K562 (cell line): ENCODE measurements at regions not wholly inside any gene's neighbourhood (a gene's known extent, or its start where the extent isn't known, plus 50 kb on each side); places are given as distances from the start of the nearest gene placed in this dataset.

Experiments
- ATAC-seq: fragments of 200-7000 bp; cut with Tn5 transposase; 3 replicates; pipeline ENCODE4 v1.9.1; 2020; ENCODE audit warnings: moderate library complexity
- BruUV-seq: library from RNA; stranded (reverse); fragments of 400-500 nt; replicated peaks from 2 replicates; lab custom pipeline; 2021; lab: Mats Ljungman, UMichigan
- CTCF ChIA-PET: fragments of 300-600 bp; formaldehyde crosslinking; extraction: SDS; loops from one replicate; lab custom pipeline; 2021; ENCODE audit warnings: low intra/inter-chr PET ratio; lab: Yijun Ruan, JAX
- POLR2A ChIA-PET: fragments of 300-600, 350-650 bp; sonication (Branson Sonifier 250); formaldehyde crosslinking; extraction: SDS; loops from one replicate; lab custom pipeline; 2021; ENCODE audit warnings: antibody characterized with exemption, inconsistent platforms; lab: Yijun Ruan, JAX
- DNase-seq, 4 experiments: peaks; one replicate each; pipeline versions ENCODE4 v3.0.0 to v3.0.0-alpha.2; 2011 to 2018; ENCODE audit warnings: low spot score in 3 of 4, mixed read lengths in 3 of 4; ENCODE audit errors: extremely low read depth in 1 of 4
- FAIRE-seq: peaks from 2 replicates; lab custom pipeline; 2011; peaks lifted over from hg19 to GRCh38; lab: Jason Lieb, UNC
- H2AFZ ChIP-seq: 2 replicates; pipeline ENCODE4 v1.6.0; 2011; ENCODE audit warnings: low read depth, low read length, control low read depth, inconsistent platforms
- H3K27ac ChIP-seq: fragments of 200-600 bp; 3 replicates; pipeline ENCODE4 v1.8.0; 2011; ENCODE audit warnings: low read depth, mild to moderate bottlenecking, control low read depth, inconsistent platforms, low read length, moderate library complexity, mixed read lengths; ENCODE audit errors: extremely low read depth
- H3K27me3 ChIP-seq, 2 experiments: fragments of 300-600 bp in 1 of 2; 2 replicates in 1 of 2; 3 replicates in 1 of 2; pipeline versions ENCODE4 v1.6.0 to v1.8.0; 2011; ENCODE audit warnings: inconsistent platforms in 2 of 2, low read length in 2 of 2, mild to moderate bottlenecking in 1 of 2, mixed read lengths in 1 of 2, moderate library complexity in 1 of 2; ENCODE audit not compliant: control insufficient read depth in 2 of 2, insufficient read depth in 2 of 2
- H3K36me3 ChIP-seq: fragments of 300-600 bp; 3 replicates; pipeline ENCODE4 v1.8.0; 2011; ENCODE audit warnings: mild to moderate bottlenecking, low read length, inconsistent platforms; ENCODE audit not compliant: control insufficient read depth, insufficient read depth
- H3K4me1 ChIP-seq, 2 experiments: fragments of 200-600 bp in 1 of 2; replicated peaks in 1 of 2; 2 replicates in 1 of 2; 3 replicates in 1 of 2; pipeline versions ENCODE4 v1.5.1 to v1.8.0; 2011; ENCODE audit warnings: inconsistent platforms in 2 of 2, low read length in 2 of 2, mild to moderate bottlenecking in 1 of 2, mixed read lengths in 1 of 2, moderate library complexity in 1 of 2; ENCODE audit not compliant: control insufficient read depth in 2 of 2, insufficient read depth in 2 of 2
- H3K4me2 ChIP-seq: 2 replicates; pipeline ENCODE4 v1.6.1; 2011; ENCODE audit warnings: low read length, control low read depth, inconsistent platforms, mixed read lengths; ENCODE audit not compliant: insufficient read depth
- H3K4me3 ChIP-seq: fragments of 200-600 bp; sonication (generic), shearing (Covaris generic); 2 replicates; pipeline ENCODE4 v1.5.1; 2016; ENCODE audit warnings: control low read depth, inconsistent platforms
- H3K79me2 ChIP-seq: fragments of 200-600 bp; 3 replicates; pipeline ENCODE4 v1.8.0; 2011; ENCODE audit warnings: low read length, inconsistent platforms; ENCODE audit not compliant: control insufficient read depth, insufficient read depth
- H3K9ac ChIP-seq, 2 experiments: 2 replicates each; pipeline versions ENCODE4 v1.6.0 to v1.6.1; 2011; ENCODE audit warnings: low read depth in 2 of 2, low read length in 2 of 2, control low read depth in 1 of 2, inconsistent platforms in 1 of 2, mild to moderate bottlenecking in 1 of 2, mixed read lengths in 1 of 2; ENCODE audit not compliant: insufficient read depth in 1 of 2
- H3K9me1 ChIP-seq: one replicate; pipeline ENCODE4 v1.6.0; 2011; ENCODE audit warnings: inconsistent platforms, mild to moderate bottlenecking, low read length, moderate library complexity; ENCODE audit not compliant: control insufficient read depth, insufficient read depth
- H3K9me3 ChIP-seq: replicated peaks from 2 replicates; pipeline ENCODE4 v1.5.1; 2011; ENCODE audit warnings: low read depth, low read length, inconsistent platforms; ENCODE audit not compliant: control insufficient read depth, insufficient read depth
- H4K20me1 ChIP-seq: replicated peaks from 2 replicates; pipeline ENCODE4 v1.6.1; 2011; ENCODE audit warnings: low read length, inconsistent platforms, mixed read lengths; ENCODE audit not compliant: control insufficient read depth, insufficient read depth
- AFF4 ChIP-seq: sonication (generic); formaldehyde crosslinking; IDR thresholded peaks from 2 replicates; pipeline ENCODE4 v1.8.0; 2023; ENCODE audit warnings: mild to moderate bottlenecking, missing genetic modification reagents
- BMI1 ChIP-seq: fragments of 150-350 bp; IDR thresholded peaks from 2 replicates; pipeline ENCODE4 v1.6.1; 2014; ENCODE audit warnings: low read length
- FOXP1 ChIP-seq: sonication (generic); formaldehyde crosslinking; IDR thresholded peaks from 2 replicates; pipeline ENCODE4 v1.8.0; 2022; ENCODE audit warnings: mild to moderate bottlenecking, missing genetic modification reagents
- HMG20A ChIP-seq: fragments of 450-650 bp; formaldehyde crosslinking; conservative IDR thresholded peaks from 2 replicates; pipeline ENCODE4 v1.4.0; 2020; ENCODE audit warnings: mild to moderate bottlenecking, mixed read lengths
- HNRNPL ChIP-seq: fragments of 200-400 bp; formaldehyde crosslinking; IDR thresholded peaks from 2 replicates; pipeline ENCODE4 v1.6.1; 2017; ENCODE audit warnings: low read depth, mild to moderate bottlenecking, low read length
- NFRKB ChIP-seq: fragments of 450-650 bp; IDR thresholded peaks from 2 replicates; pipeline ENCODE4 v1.6.1; 2016; ENCODE audit warnings: low read depth
- SIN3A ChIP-seq, 2 experiments: fragments of 150-350 bp in 1 of 2; IDR thresholded peaks; 2 replicates each; pipeline ENCODE4 v1.6.1; 2011 to 2016; ENCODE audit warnings: borderline replicate concordance in 2 of 2, low read depth in 2 of 2, low read length in 2 of 2, mild to moderate bottlenecking in 2 of 2, moderate library complexity in 2 of 2; ENCODE audit not compliant: control insufficient read depth in 1 of 2
- THAP7 ChIP-seq: fragments of 250-450 bp; sonication (Bioruptor Pico); IDR thresholded peaks from 2 replicates; pipeline ENCODE4 v1.5.0; 2021
- ZBTB12 ChIP-seq: fragments of 250-450 bp; sonication (Bioruptor Pico); IDR thresholded peaks from 2 replicates; pipeline ENCODE4 v1.4.0; 2020
- ZFP1 ChIP-seq: fragments of 450-650 bp; formaldehyde crosslinking; IDR thresholded peaks from 2 replicates; pipeline ENCODE4 v1.4.0; 2020; ENCODE audit warnings: mild to moderate bottlenecking, mixed read lengths
- ZNF395 ChIP-seq: fragments of 200-800 bp; sonication (Bioruptor generic); IDR thresholded peaks from 2 replicates; pipeline ENCODE4 v1.6.1; 2017; ENCODE audit warnings: missing genetic modification characterization, missing compliant biosample characterization
- ZNF639 ChIP-seq, 2 experiments: fragments of 200-800 bp in 1 of 2; sonication (Bioruptor generic) in 1 of 2; sonication (generic) in 1 of 2; formaldehyde crosslinking in 1 of 2; IDR thresholded peaks in 1 of 2; conservative IDR thresholded peaks in 1 of 2; 2 replicates each; pipeline versions ENCODE4 v1.5.0 to v1.6.1; 2016 to 2020; ENCODE audit warnings: missing compliant biosample characterization in 1 of 2, missing genetic modification characterization in 1 of 2, missing genetic modification reagents in 1 of 2
- ZNF76 ChIP-seq: fragments of 250-450 bp; sonication (Bioruptor Pico); IDR thresholded peaks from 2 replicates; pipeline ENCODE4 v1.4.0; 2020; ENCODE audit warnings: mild to moderate bottlenecking, moderate library complexity, borderline replicate concordance
- WGBS: fragments of 100-300 bp; shearing (Covaris generic); methylation state at CpG from one replicate; pipeline ENCODE4 v1.1.6; 2016; ENCODE audit warnings: low coverage, mixed read lengths; ENCODE audit not compliant: insufficient coverage; ENCODE audit errors: missing lambda C conversion rate; 5-methylcytosine and 5-hydroxymethylcytosine counted together
- in situ Hi-C: fragments of 300-500 bp; cut with MboI; formaldehyde crosslinking; loops from 4 replicates; pipeline ENCODE4 v1.15.0; 2018; ENCODE audit warnings: inconsistent platforms, mixed read lengths
- intact Hi-C: fragments of 100-400 bp; cut with micrococcal nuclease; formaldehyde crosslinking; loops from 2 replicates; pipeline ENCODE4 v1.14.2; 2022

GRCh38 chr4:136495076-136495475 is 1037.2 kb downstream of the PCDH18 start (continued):
- TF ChIP-seq ZNF76 (no peak), SIN3A (IDR thresholded peaks at IDR 0.05; ENCODE audit: borderline replicate concordance in 2 of 2, control insufficient read depth in 1 of 2, low read depth in 2 of 2, low read length in 2 of 2) (no peak), BMI1 (no peak)

GRCh38 chr4:136489101-136489500 is 1043.2 kb downstream of the PCDH18 start:
- CTCF ChIA-PET: no interaction called here
- H3K27ac ChIP-seq: no peak overlapping the region
- no peaks in the 10 kb centered on the region for H3K36me3 ChIP-seq
- ATAC-seq (no peak), DNase-seq (no peak), FAIRE-seq (no peak)
- no peak overlapping the region for H3K4me2 ChIP-seq
- 0% methylated on average over 4 of the region's 4 CpGs for WGBS
- intact Hi-C loops (no loop called here), in situ Hi-C loops (no loop called here)
- no peak overlapping the region for H3K4me3 ChIP-seq
- POLR2A ChIA-PET: no interaction called here
- no TSS peak for BruUV-seq
- no peaks in the 10 kb centered on the region for H4K20me1 ChIP-seq
- no peak overlapping the region for H2AFZ ChIP-seq
- no peaks in the 10 kb centered on the region for H3K4me1 ChIP-seq
- no peaks in the 10 kb centered on the region for H3K79me2 ChIP-seq
- no peaks in the 10 kb centered on the region for H3K9me1 ChIP-seq
- H3K9me3 ChIP-seq: no peaks in the 10 kb centered on the region
- H3K27me3 ChIP-seq: no peaks in the 10 kb centered on the region
- H3K9ac ChIP-seq: no peak overlapping the region
- TF ChIP-seq AFF4 (CRISPR knock-in tag) (no peak), HMG20A (CRISPR knock-in tag) (no peak), NFRKB (no peak), ZFP1 (CRISPR knock-in tag) (no peak), ZNF639 (CRISPR knock-in tag; conservative IDR thresholded peaks at IDR 0.05 in 1 of 2, IDR thresholded peaks at IDR 0.05 in 1 of 2) (no peak), ZNF395 (CRISPR knock-in tag) (no peak), THAP7 (no peak), FOXP1 (no peak), HNRNPL (no peak), ZBTB12 (CRISPR knock-in tag) (no peak)
